WTC11 (cell line): ENCODE measurements at regions not wholly inside any gene's neighbourhood (a gene's known extent, or its start where the extent isn't known, plus 50 kb on each side); places are given as distances from the start of the nearest gene placed in this dataset.

ENCODE experiments used
- ATAC-seq: fragments of 200-7000 bp; cut with Tn5 transposase; 2 replicates; pipeline ENCODE4 v1.10.0; 2021; ENCODE audit warnings: mild to moderate bottlenecking, moderate library complexity
- CTCF ChIA-PET: fragments of 300-600 bp; sonication (Branson Sonifier 250); formaldehyde crosslinking; loops from one replicate; lab custom pipeline; 2021; ENCODE audit warnings: antibody characterized with exemption; lab: Charles Lee
- POLR2A ChIA-PET: fragments of 350-600 bp; sonication (Branson Sonifier 250); formaldehyde crosslinking; loops from one replicate; lab custom pipeline; 2021; ENCODE audit warnings: antibody characterized with exemption; lab: Charles Lee
- DNase-seq: peaks from one replicate; pipeline ENCODE4 v3.0.0; 2021; ENCODE audit warnings: low spot score
- H3K27ac Mint-ChIP-seq: 2 replicates; pipeline ENCODE4 v1.8.0; 2021; ENCODE audit warnings: mixed read lengths
- H3K27me3 Mint-ChIP-seq: 2 replicates; pipeline ENCODE4 v1.8.0; 2021; ENCODE audit warnings: low read depth, mild to moderate bottlenecking, moderate library complexity, mixed read lengths
- H3K36me3 Mint-ChIP-seq: 2 replicates; pipeline ENCODE4 v1.8.0; 2021; ENCODE audit warnings: mixed read lengths
- H3K4me1 Mint-ChIP-seq: 2 replicates; pipeline ENCODE4 v1.8.0; 2022; ENCODE audit warnings: mixed read lengths
- H3K4me3 Mint-ChIP-seq: 2 replicates; pipeline ENCODE4 v1.8.0; 2021; ENCODE audit warnings: mild to moderate bottlenecking, moderate library complexity, mixed read lengths
- H3K9me3 Mint-ChIP-seq: 2 replicates; pipeline ENCODE4 v1.8.0; 2021; ENCODE audit warnings: mixed read lengths
- CBFB ChIP-seq: sonication (generic); formaldehyde crosslinking; IDR thresholded peaks from 2 replicates; pipeline ENCODE4 v1.8.1; 2022; ENCODE audit warnings: mild to moderate bottlenecking, low read depth, missing genetic modification reagents
- CREB1 ChIP-seq: sonication (generic); formaldehyde crosslinking; IDR thresholded peaks from 2 replicates; pipeline ENCODE4 v1.8.0; 2023; ENCODE audit warnings: mild to moderate bottlenecking, missing genetic modification reagents
- ELF4 ChIP-seq: sonication (generic); formaldehyde crosslinking; IDR thresholded peaks from 2 replicates; pipeline ENCODE4 v1.8.1; 2022; ENCODE audit warnings: low read depth, mild to moderate bottlenecking, moderate library complexity, missing genetic modification reagents
- FOXJ3 ChIP-seq: sonication (generic); formaldehyde crosslinking; IDR thresholded peaks from 2 replicates; pipeline ENCODE4 v1.9.0; 2021; ENCODE audit warnings: missing genetic modification reagents, mild to moderate bottlenecking, borderline replicate concordance
- FOXK1 ChIP-seq: sonication (generic); formaldehyde crosslinking; IDR thresholded peaks from 2 replicates; pipeline ENCODE4 v1.8.0; 2022; ENCODE audit warnings: mild to moderate bottlenecking, moderate library complexity, missing genetic modification reagents
- FOXP1 ChIP-seq: sonication (generic); formaldehyde crosslinking; IDR thresholded peaks from 2 replicates; pipeline ENCODE4 v1.8.0; 2022; ENCODE audit warnings: missing genetic modification reagents, mild to moderate bottlenecking, moderate library complexity, borderline replicate concordance
- GABPB1 ChIP-seq: sonication (generic); formaldehyde crosslinking; IDR thresholded peaks from 2 replicates; pipeline ENCODE4 v1.8.1; 2023; ENCODE audit warnings: mild to moderate bottlenecking, missing genetic modification reagents
- HMGXB4 ChIP-seq: sonication (generic); formaldehyde crosslinking; IDR thresholded peaks from 2 replicates; pipeline ENCODE4 v1.8.1; 2023; ENCODE audit warnings: mild to moderate bottlenecking, moderate library complexity, missing genetic modification reagents
- NFYB ChIP-seq: sonication (generic); formaldehyde crosslinking; conservative IDR thresholded peaks from 2 replicates; pipeline ENCODE4 v1.8.0; 2022; ENCODE audit warnings: low read depth, missing genetic modification reagents
- OVOL2 ChIP-seq: fragments of 250-450 bp; sonication (Bioruptor Pico); IDR thresholded peaks from 2 replicates; pipeline ENCODE4 v1.9.0; 2021; ENCODE audit warnings: mild to moderate bottlenecking, borderline replicate concordance
- PRRX2 ChIP-seq: fragments of 250-450 bp; sonication (Bioruptor Pico); IDR thresholded peaks from 2 replicates; pipeline ENCODE4 v1.8.0; 2021; ENCODE audit warnings: mild to moderate bottlenecking
- RELA ChIP-seq: sonication (generic); formaldehyde crosslinking; IDR thresholded peaks from 2 replicates; pipeline ENCODE4 v1.8.1; 2022; ENCODE audit warnings: missing genetic modification reagents, mild to moderate bottlenecking, borderline replicate concordance
- RORB ChIP-seq: fragments of 250-450 bp; sonication (Bioruptor Pico); IDR thresholded peaks from 2 replicates; pipeline ENCODE4 v1.9.0; 2021; ENCODE audit warnings: mild to moderate bottlenecking
- SP1 ChIP-seq: sonication (generic); formaldehyde crosslinking; conservative IDR thresholded peaks from 2 replicates; pipeline ENCODE4 v1.8.1; 2022; ENCODE audit warnings: missing genetic modification reagents
- TCF7 ChIP-seq: sonication (generic); formaldehyde crosslinking; IDR thresholded peaks from 2 replicates; pipeline ENCODE4 v1.8.0; 2022; ENCODE audit warnings: mild to moderate bottlenecking, low read depth, missing genetic modification reagents, moderate library complexity
- TEAD1 ChIP-seq: sonication (generic); formaldehyde crosslinking; IDR thresholded peaks from 2 replicates; pipeline ENCODE4 v1.8.0; 2022; ENCODE audit warnings: mild to moderate bottlenecking, missing genetic modification reagents
- TEAD4 ChIP-seq: sonication (generic); formaldehyde crosslinking; IDR thresholded peaks from 2 replicates; pipeline ENCODE4 v1.8.0; 2022; ENCODE audit warnings: mild to moderate bottlenecking, missing genetic modification reagents
- ZBTB21 ChIP-seq: sonication (generic); formaldehyde crosslinking; IDR thresholded peaks from 2 replicates; pipeline ENCODE4 v1.8.1; 2023; ENCODE audit warnings: mild to moderate bottlenecking, missing genetic modification reagents, borderline replicate concordance
- ZNF138 ChIP-seq: sonication (generic); formaldehyde crosslinking; conservative IDR thresholded peaks from 2 replicates; pipeline ENCODE4 v1.8.1; 2022; ENCODE audit warnings: mild to moderate bottlenecking, moderate library complexity, missing genetic modification reagents
- ZNF219 ChIP-seq: sonication (generic); formaldehyde crosslinking; IDR thresholded peaks from 2 replicates; pipeline ENCODE4 v1.8.0; 2023; ENCODE audit warnings: missing genetic modification reagents, mild to moderate bottlenecking, borderline replicate concordance
- ZNF232 ChIP-seq: sonication (generic); formaldehyde crosslinking; IDR thresholded peaks from 2 replicates; pipeline ENCODE4 v1.8.0; 2022; ENCODE audit warnings: mild to moderate bottlenecking, missing genetic modification reagents
- ZNF396 ChIP-seq: fragments of 250-450 bp; sonication (Bioruptor Pico); IDR thresholded peaks from 2 replicates; pipeline ENCODE4 v1.8.0; 2021; ENCODE audit warnings: mild to moderate bottlenecking, moderate library complexity, borderline replicate concordance
- ZNF671 ChIP-seq: fragments of 250-450 bp; sonication (Bioruptor Pico); IDR thresholded peaks from 2 replicates; pipeline ENCODE4 v1.8.0; 2021; ENCODE audit warnings: mild to moderate bottlenecking
- TF ChIP-seq, protein P1 (sequence below): fragments of 250-450 bp; sonication (Bioruptor Pico); conservative IDR thresholded peaks from 2 replicates; pipeline ENCODE4 v1.9.0; 2021; ENCODE audit warnings: mild to moderate bottlenecking
- TF ChIP-seq, protein P2 (sequence below): sonication (generic); formaldehyde crosslinking; IDR thresholded peaks from 2 replicates; pipeline ENCODE4 v1.8.0; 2022; ENCODE audit warnings: mild to moderate bottlenecking, missing genetic modification reagents
- TF ChIP-seq, protein P3 (sequence below): sonication (generic); formaldehyde crosslinking; IDR thresholded peaks from 2 replicates; pipeline ENCODE4 v1.8.0; 2022; ENCODE audit warnings: mild to moderate bottlenecking, missing genetic modification reagents
- TF ChIP-seq, protein P4 (sequence below): sonication (generic); formaldehyde crosslinking; IDR thresholded peaks from 2 replicates; pipeline ENCODE4 v1.8.0; 2023; ENCODE audit warnings: mild to moderate bottlenecking, missing genetic modification reagents

DNA sequence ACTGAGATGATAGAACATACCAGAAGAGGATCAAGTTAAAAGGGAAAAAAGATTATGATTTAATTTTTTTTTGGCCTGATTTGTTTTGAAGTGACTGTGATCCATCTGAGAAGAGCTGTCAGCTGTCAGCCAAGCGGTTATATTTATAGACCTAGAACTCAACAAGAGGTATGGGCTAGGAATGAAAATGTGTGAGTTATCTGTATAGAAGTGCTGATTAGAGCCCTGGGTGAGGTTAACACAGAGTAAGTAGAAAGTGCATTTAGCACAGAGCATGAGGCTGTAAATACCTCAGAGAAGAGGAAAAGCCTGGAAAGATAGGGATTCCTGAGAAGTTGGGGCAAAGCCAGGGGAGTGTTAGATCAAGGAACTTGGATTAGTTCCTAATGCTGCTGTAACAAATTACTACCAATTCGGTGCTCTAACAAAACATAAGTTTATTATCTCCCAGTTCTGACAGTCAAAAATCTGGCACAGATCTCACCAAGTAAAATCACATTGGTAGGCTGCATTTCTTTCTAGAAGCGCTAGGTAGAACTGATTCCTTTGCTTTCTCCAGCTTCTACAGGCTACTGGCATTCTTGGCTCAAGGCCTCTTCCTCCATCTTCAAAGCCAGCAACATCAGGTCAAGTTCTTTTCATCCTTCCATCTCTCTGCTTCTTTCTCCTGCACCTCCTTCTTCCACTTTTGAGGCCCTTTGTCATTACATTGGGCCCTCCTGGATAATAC is 197.4 kb upstream of the SPHKAP start:
- TF ChIP-seq, protein P1, sequence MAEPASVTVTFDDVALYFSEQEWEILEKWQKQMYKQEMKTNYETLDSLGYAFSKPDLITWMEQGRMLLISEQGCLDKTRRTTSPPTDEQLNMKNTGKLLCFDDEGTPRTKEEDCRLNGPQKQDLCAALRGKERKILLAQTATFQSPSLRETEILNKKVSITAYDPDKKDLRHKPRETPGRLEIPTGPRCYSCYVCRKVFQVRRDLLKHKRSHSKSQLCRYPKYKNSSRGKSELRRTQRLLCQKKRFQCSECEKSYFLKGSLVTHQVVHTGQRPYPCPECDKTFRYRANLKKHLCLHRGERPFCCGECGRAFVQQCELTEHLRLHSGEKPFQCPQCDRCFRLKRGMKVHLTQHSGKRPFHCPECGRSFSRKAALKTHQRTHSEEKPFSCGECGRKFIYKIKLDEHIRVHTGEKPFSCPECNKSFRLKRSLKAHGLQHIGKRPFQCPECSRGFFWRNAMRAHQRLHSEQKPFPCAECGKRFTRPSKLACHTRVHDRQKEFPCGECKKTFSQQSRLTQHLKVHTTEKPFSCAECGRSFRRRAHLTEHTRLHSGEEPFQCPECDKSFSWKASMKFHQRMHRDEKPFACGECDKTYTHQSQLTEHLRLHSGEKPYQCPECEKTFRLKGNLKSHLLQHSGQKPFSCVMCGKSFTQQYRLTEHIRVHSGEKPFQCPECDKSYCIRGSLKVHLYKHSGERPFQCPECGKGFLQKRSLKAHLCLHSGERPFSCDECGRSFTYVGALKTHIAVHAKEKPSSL (CRISPR knock-in tag): no peak
- TF ChIP-seq FOXJ3 (no peak), OVOL2 (no peak), CBFB (CRISPR knock-in tag) (no peak), RELA (no peak), FOXP1 (CRISPR knock-in tag) (no peak), PRRX2 (CRISPR knock-in tag) (no peak), FOXK1 (CRISPR knock-in tag) (no peak), GABPB1 (CRISPR knock-in tag) (no peak), ELF4 (CRISPR knock-in tag) (no peak)
- TF ChIP-seq, protein P2, sequence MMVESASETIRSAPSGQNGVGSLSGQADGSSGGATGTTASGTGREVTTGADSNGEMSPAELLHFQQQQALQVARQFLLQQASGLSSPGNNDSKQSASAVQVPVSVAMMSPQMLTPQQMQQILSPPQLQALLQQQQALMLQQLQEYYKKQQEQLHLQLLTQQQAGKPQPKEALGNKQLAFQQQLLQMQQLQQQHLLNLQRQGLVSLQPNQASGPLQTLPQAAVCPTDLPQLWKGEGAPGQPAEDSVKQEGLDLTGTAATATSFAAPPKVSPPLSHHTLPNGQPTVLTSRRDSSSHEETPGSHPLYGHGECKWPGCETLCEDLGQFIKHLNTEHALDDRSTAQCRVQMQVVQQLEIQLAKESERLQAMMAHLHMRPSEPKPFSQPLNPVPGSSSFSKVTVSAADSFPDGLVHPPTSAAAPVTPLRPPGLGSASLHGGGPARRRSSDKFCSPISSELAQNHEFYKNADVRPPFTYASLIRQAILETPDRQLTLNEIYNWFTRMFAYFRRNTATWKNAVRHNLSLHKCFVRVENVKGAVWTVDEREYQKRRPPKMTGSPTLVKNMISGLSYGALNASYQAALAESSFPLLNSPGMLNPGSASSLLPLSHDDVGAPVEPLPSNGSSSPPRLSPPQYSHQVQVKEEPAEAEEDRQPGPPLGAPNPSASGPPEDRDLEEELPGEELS (CRISPR knock-in tag): no peak
- TF ChIP-seq, protein P3, sequence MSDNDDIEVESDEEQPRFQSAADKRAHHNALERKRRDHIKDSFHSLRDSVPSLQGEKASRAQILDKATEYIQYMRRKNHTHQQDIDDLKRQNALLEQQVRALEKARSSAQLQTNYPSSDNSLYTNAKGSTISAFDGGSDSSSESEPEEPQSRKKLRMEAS (CRISPR knock-in tag): no peak
- Mint-ChIP-seq H3K27ac (no peak overlapping the region), H3K9me3 (no peaks in the 10 kb centered on the region), H3K4me3 (no peak overlapping the region), H3K4me1 (no peaks in the 10 kb centered on the region), H3K36me3 (no peaks in the 10 kb centered on the region), H3K27me3 (no peaks in the 10 kb centered on the region)
- ATAC-seq (no peak), DNase-seq (no peak)
- POLR2A ChIA-PET: no interaction called here
- CTCF ChIA-PET: no interaction called here

DNA sequence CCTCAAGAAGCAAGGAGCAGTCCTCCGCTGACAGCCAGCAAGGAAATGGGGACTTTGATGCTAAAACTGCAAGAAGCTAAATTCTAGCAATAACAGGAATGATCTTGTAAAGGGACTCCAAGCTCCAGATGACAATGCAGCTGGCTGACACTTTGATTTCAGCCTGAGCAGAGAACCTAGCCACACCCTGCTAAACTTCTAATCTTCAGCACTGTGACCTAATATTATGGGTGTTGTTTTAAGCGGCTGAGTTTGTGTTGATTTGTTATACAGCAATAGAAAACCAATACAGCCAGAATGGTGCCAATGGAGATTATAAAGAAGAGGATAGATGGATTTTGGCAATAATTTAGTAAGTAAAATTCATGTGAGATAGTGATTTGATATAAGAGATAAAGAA is 196.7 kb upstream of the SPHKAP start:
- ATAC-seq: no peak
- H3K27ac Mint-ChIP-seq: no peak overlapping the region
- no peaks in the 10 kb centered on the region for H3K9me3 Mint-ChIP-seq
- DNase-seq: no peak
- ChIA-PET POLR2A (no interaction called here), CTCF (no interaction called here)
- no peaks in the 10 kb centered on the region for H3K27me3 Mint-ChIP-seq
- TF ChIP-seq ZNF671 (CRISPR knock-in tag) (no peak), FOXJ3 (no peak), ELF4 (CRISPR knock-in tag) (no peak), TEAD4 (no peak), SP1 (no peak), NFYB (CRISPR knock-in tag) (no peak), HMGXB4 (no peak), ZBTB21 (no peak), ZNF232 (CRISPR knock-in tag) (no peak), RORB (no peak), GABPB1 (CRISPR knock-in tag) (no peak), ZNF396 (no peak), CREB1 (CRISPR knock-in tag) (no peak), ZNF138 (CRISPR knock-in tag) (no peak), TCF7 (CRISPR knock-in tag) (no peak), TEAD1 (no peak), ZNF219 (CRISPR knock-in tag) (no peak)
- TF ChIP-seq, protein P4, sequence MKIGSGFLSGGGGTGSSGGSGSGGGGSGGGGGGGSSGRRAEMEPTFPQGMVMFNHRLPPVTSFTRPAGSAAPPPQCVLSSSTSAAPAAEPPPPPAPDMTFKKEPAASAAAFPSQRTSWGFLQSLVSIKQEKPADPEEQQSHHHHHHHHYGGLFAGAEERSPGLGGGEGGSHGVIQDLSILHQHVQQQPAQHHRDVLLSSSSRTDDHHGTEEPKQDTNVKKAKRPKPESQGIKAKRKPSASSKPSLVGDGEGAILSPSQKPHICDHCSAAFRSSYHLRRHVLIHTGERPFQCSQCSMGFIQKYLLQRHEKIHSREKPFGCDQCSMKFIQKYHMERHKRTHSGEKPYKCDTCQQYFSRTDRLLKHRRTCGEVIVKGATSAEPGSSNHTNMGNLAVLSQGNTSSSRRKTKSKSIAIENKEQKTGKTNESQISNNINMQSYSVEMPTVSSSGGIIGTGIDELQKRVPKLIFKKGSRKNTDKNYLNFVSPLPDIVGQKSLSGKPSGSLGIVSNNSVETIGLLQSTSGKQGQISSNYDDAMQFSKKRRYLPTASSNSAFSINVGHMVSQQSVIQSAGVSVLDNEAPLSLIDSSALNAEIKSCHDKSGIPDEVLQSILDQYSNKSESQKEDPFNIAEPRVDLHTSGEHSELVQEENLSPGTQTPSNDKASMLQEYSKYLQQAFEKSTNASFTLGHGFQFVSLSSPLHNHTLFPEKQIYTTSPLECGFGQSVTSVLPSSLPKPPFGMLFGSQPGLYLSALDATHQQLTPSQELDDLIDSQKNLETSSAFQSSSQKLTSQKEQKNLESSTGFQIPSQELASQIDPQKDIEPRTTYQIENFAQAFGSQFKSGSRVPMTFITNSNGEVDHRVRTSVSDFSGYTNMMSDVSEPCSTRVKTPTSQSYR: no peak
- H3K4me3 Mint-ChIP-seq: no peak overlapping the region
- no peaks in the 10 kb centered on the region for H3K36me3 Mint-ChIP-seq
- no peaks in the 10 kb centered on the region for H3K4me1 Mint-ChIP-seq
